ENCODE measurements at regions not wholly inside any gene's neighbourhood (a gene's known extent, or its start where the extent isn't known, plus 50 kb on each side); places are given as distances from the start of the nearest gene placed in this dataset.
"Not testable (repeated sequence)": the region's sequence is repeated elsewhere in the genome, so short reads cannot be mapped to it uniquely, and the experiment has no call there.

GRCh38 chr6:139705284-139705683 lies 330.8 kb upstream of the CITED2 start:
- no peak overlapping the region for H3K4me3 ChIP-seq
- no peaks in the 10 kb centered on the region for H3K36me3 ChIP-seq
- H3K27me3 ChIP-seq, result no peaks in the 10 kb centered on the region
- no peak for DNase-seq
- H3K9me3 ChIP-seq, result peaks cover 11% of the 10 kb centered on the region; the same call in 1 of the 2 replicates

DNA sequence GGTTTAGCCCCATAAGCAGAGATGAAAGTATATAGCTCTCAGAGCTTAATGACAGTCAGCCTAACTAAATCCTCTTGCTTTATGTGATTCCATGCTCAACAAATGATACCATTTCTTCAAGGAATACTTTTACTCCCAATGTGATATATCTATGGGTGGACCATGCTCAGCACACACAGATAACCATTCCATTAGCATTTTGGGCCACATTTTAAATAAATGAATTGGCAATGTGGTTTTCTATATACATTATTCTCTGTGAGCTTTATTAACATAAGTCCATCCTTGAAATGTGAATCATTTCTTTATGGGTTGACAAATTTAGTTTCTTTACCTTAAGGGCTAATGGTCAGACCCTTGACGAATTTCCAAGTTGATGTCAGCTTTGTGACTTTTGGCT lies 329.3 kb upstream of the CITED2 start:
- DNase-seq, result no peak
- no peaks in the 10 kb centered on the region for H3K27me3 ChIP-seq
- H3K36me3 ChIP-seq, result no peaks in the 10 kb centered on the region
- H3K9me3 ChIP-seq, result peaks cover 11% of the 10 kb centered on the region; the same call in 1 of the 2 replicates
- no peak overlapping the region for H3K4me3 ChIP-seq

GRCh38 chr6:139702706-139703105 lies 328.3 kb upstream of the CITED2 start:
- peaks cover 11% of the 10 kb centered on the region; the same call in 1 of the 2 replicates for H3K9me3 ChIP-seq
- no peak overlapping the region for H3K4me3 ChIP-seq
- no peaks in the 10 kb centered on the region for H3K27me3 ChIP-seq
- DNase-seq, result no peak
- no peaks in the 10 kb centered on the region for H3K36me3 ChIP-seq

DNA sequence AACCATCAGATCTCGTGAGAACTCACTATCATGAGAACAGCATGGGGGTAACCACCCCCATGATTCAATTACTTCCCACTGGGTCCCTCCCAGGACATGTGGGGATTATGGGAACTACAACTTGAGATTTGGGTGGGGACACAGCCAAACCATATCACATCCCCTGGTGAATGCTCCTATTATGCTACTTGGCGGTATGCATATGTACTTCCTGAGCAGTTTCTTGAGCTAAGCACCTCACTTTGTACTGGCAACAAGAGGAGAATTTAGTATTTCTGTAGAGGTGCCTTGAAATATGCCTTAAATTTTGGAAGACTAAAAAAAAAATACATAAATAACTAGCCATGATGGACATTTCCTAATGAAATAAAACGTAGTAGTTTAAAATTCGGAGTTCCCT lies 327.2 kb upstream of the CITED2 start:
- Histone ChIP-seq H3K36me3 (no peaks in the 10 kb centered on the region), H3K27me3 (no peaks in the 10 kb centered on the region), H3K9me3 (peaks cover 11% of the 10 kb centered on the region; the same call in 1 of the 2 replicates), H3K4me3 (no peak overlapping the region)
- DNase-seq, result no peak

- no peak for DNase-seq
- Histone ChIP-seq H3K27me3 (no peaks in the 10 kb centered on the region), H3K9me3 (peaks cover 11% of the 10 kb centered on the region; the same call in 1 of the 2 replicates), H3K36me3 (no peaks in the 10 kb centered on the region), H3K4me3 (no peak overlapping the region)
Observed at GRCh38 chr6:139701003-139701402, 326.6 kb upstream of the CITED2 start.

DNA sequence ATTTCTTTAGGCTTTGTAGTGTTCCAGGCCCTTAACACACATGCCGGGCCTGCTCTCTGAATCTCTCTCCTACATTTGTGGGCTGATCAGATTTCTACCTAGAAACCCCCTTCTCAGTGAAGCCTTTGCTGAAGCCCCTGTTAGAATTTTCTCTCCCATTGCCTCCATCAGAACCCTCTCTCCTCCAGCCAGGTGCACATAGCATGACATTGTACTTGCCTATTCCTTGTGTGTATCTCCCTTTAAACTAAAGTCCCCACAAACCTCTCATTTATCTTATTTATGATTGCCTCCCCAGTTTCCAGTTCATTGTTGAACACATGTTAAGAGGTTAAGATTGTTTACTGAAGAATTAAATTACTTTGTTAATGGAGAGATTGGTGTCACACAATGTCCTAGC lies 325.5 kb upstream of the CITED2 start:
- H3K4me3 ChIP-seq, result no peak overlapping the region
- H3K9me3 ChIP-seq, result peaks cover 5% of the 10 kb centered on the region; the same call in 1 of the 2 replicates
- H3K27me3 ChIP-seq, result no peaks in the 10 kb centered on the region
- H3K36me3 ChIP-seq, result no peaks in the 10 kb centered on the region
- no peak for DNase-seq

GRCh38 chr6:139699335-139699734 lies 324.9 kb upstream of the CITED2 start:
- DNase-seq, result no peak
- no peaks in the 10 kb centered on the region for H3K36me3 ChIP-seq
- H3K9me3 ChIP-seq, result peaks cover 4% of the 10 kb centered on the region; the same call in 1 of the 2 replicates
- H3K27me3 ChIP-seq, result no peaks in the 10 kb centered on the region
- H3K4me3 ChIP-seq, result no peak overlapping the region

- no peaks in the 10 kb centered on the region for H3K36me3 ChIP-seq
Observed at GRCh38 chr6:139698526-139699176, 324.2 kb upstream of the CITED2 start.

GRCh38 chr6:139697856-139698255 lies 323.4 kb upstream of the CITED2 start:
- H3K4me3 ChIP-seq, H3K9me3 ChIP-seq, H3K36me3 ChIP-seq, DNase-seq, H3K27me3 ChIP-seq: not testable (repeated sequence)

More at GRCh38 chr6:139698526-139699176, 324.2 kb upstream of the CITED2 start:
- H3K9me3 ChIP-seq, result peaks cover 4% of the 10 kb centered on the region; the same call in 1 of the 2 replicates
- no peak overlapping the region for H3K4me3 ChIP-seq
- H3K27me3 ChIP-seq, result no peaks in the 10 kb centered on the region
- no peak for DNase-seq

- not testable (repeated sequence) for H3K9me3 ChIP-seq, DNase-seq, H3K36me3 ChIP-seq, H3K27me3 ChIP-seq, H3K4me3 ChIP-seq
Observed at GRCh38 chr6:139696991-139697390, 322.5 kb upstream of the CITED2 start.

DNA sequence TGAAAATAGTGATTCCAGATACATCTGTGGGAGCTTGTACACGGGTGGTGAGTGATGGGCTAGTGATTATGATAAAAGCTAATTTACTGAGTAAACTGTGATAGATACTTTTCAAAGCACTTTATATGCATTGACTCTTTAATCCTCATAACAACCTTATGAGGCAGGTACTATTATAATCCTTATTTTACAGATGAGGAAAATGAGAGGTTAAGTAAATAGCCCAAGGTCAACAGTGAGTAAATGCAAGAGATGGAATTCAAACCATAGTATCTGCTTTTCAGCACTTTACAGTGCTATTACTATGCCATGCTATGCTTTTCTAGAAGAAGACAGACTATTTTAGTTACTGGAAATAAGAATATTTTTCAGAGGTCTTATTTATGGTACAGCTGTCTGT lies 320.9 kb upstream of the CITED2 start:
- Histone ChIP-seq H3K36me3 (no peaks in the 10 kb centered on the region), H3K9me3 (no peaks in the 10 kb centered on the region), H3K4me3 (no peak overlapping the region), H3K27me3 (no peaks in the 10 kb centered on the region)
- no peak for DNase-seq

GRCh38 chr6:139693735-139694134 lies 319.3 kb upstream of the CITED2 start:
- Histone ChIP-seq H3K9me3 (no peaks in the 10 kb centered on the region), H3K27me3 (no peaks in the 10 kb centered on the region), H3K4me3 (no peak overlapping the region), H3K36me3 (no peaks in the 10 kb centered on the region)
- DNase-seq, result no peak

GRCh38 chr6:139690007-139690406 lies 315.6 kb upstream of the CITED2 start:
- Histone ChIP-seq H3K36me3 (no peaks in the 10 kb centered on the region), H3K4me3 (no peak overlapping the region), H3K9me3 (no peaks in the 10 kb centered on the region), H3K27me3 (no peaks in the 10 kb centered on the region)
- no peak for DNase-seq

GRCh38 chr6:139687055-139687454 lies 312.6 kb upstream of the CITED2 start:
- no peaks in the 10 kb centered on the region for H3K36me3 ChIP-seq
- no peaks in the 10 kb centered on the region for H3K9me3 ChIP-seq
- no peak for DNase-seq
- no peaks in the 10 kb centered on the region for H3K27me3 ChIP-seq
- no peak overlapping the region for H3K4me3 ChIP-seq

GRCh38 chr6:139686308-139686707 lies 311.9 kb upstream of the CITED2 start:
- Histone ChIP-seq H3K4me3 (no peak overlapping the region), H3K9me3 (no peaks in the 10 kb centered on the region), H3K27me3 (no peaks in the 10 kb centered on the region), H3K36me3 (no peaks in the 10 kb centered on the region)
- peak; percentile 17 for DNase-seq

DNA sequence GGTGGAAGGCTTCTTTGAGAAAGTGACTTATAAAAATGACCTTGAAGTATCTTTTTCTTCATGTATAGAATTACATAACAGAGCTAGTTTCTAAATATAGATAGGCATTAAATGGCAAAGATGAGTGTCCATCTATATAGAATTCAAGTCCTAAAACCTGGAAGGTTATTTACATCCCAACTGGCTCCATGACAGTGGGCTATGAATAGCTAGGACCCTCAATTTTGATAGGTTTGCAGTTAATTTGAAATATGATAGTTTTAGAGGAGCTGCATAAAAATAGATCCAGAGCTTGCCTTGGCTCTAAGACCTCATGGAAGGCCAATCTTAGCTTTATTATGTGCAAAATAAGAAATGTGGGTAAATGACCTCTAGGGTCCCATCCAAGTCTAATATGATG lies 310.6 kb upstream of the CITED2 start:
- Histone ChIP-seq H3K36me3 (no peaks in the 10 kb centered on the region), H3K27me3 (no peaks in the 10 kb centered on the region), H3K9me3 (no peaks in the 10 kb centered on the region), H3K4me3 (no peak overlapping the region)
- no peak for DNase-seq

DNA sequence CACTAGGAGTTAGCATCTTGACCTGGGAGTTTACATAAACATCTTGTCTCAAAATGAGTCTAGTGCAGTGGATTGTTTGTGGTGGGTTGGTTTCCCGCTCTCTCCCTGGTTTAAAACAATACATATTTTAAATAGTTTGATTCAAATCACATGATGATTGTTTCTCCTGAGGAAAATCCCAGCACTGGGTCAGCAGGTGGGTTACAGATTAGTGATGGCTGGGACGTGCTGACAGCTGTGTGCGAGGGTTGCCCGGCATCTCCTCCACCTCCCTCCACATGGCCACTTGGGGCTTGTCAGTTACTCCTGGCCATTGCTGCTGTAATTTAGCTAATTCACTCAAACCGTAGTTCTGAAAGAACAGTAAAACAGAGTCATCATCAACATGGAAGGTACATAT lies 306.4 kb upstream of the CITED2 start:
- Histone ChIP-seq H3K9me3 (no peaks in the 10 kb centered on the region), H3K4me3 (no peak overlapping the region), H3K27me3 (no peaks in the 10 kb centered on the region), H3K36me3 (no peaks in the 10 kb centered on the region)
- DNase-seq, result no peak

- Histone ChIP-seq H3K27me3 (no peaks in the 10 kb centered on the region), H3K4me3 (no peak overlapping the region), H3K9me3 (no peaks in the 10 kb centered on the region; the same call in 1 of the 2 replicates), H3K36me3 (no peaks in the 10 kb centered on the region)
- DNase-seq, result no peak
Observed at GRCh38 chr6:139679516-139680179, 305.2 kb upstream of the CITED2 start.
